GM19452 (cell line): ENCODE measurements at regions not wholly inside any gene's neighbourhood (a gene's known extent, or its start where the extent isn't known, plus 50 kb on each side); places are given as distances from the start of the nearest gene placed in this dataset.

Source experiments
- ATAC-seq: cut with Tn5 transposase; IDR thresholded peaks from one replicate; pipeline ENCODE4 v1.9.1; 2021; ENCODE audit not compliant: unreplicated experiment

DNA sequence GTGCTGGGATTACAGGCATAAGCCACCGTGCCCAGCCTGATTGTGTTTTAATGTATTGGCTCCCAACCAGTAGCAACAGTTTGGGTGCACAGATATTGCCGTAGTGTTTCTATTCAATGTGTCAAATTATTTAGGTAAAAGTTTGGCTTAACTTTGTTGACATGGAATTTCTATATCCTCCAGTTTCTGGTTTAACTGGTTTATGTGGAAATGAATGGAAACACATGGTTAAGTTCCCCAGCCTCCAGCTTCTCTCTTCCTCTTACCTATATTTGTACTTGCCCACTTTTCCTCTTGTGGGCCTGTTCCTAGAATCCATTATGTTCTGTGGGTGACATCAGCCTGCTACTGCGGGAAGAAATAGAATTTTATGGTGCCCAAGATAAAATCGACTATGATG, 53.9 kb upstream of the ESR1 start:
- no peak for ATAC-seq

DNA sequence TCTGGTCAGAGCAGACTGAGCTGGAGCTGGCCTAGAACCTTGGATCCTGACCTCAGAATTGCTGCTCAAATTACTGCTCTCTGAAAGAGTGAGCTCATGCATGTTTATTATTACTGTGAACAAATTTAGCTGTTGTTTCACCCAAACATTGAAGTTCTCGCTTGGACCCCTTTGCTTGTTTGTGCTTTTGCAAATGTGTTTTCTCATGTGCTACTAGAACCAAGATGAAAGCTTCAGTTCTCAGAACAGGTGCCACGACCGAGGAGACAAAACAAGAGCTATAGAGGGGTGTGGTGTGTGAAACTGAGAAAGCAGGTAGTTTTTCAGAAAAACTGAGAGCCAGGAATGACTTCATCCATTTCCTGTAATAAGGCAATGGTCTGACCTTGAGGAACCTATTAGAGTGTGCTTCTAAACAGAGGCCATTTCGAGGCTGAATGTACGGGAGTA, 50.0 kb upstream of the ESR1 start:
- peak; percentile 98 for ATAC-seq
